MCF 10A (cell line): ENCODE measurements at regions not wholly inside any gene's neighbourhood (a gene's known extent, or its start where the extent isn't known, plus 50 kb on each side); places are given as distances from the start of the nearest gene placed in this dataset.

Experiments
- BruUV-seq: library from RNA; stranded (reverse); fragments of 400-500 nt; replicated peaks from 2 replicates; lab custom pipeline; 2021; lab: Mats Ljungman, UMichigan
- CTCF ChIA-PET: fragments of 300-600 bp; sonication (Branson Sonifier 250); formaldehyde crosslinking; extraction: SDS; loops from one replicate; lab custom pipeline; 2021; ENCODE audit warnings: antibody characterized with exemption, inconsistent platforms; lab: Yijun Ruan, JAX
- POLR2A ChIA-PET: fragments of 300-600, 350-650 bp; sonication (Branson Sonifier 250); formaldehyde crosslinking; extraction: SDS; loops from one replicate; lab custom pipeline; 2020; ENCODE audit warnings: antibody characterized with exemption, inconsistent platforms; lab: Yijun Ruan, JAX
- DNase-seq: peaks from one replicate; pipeline ENCODE4 v3.0.0-alpha.2; 2018; ENCODE audit not compliant: unreplicated experiment
- H3K27ac Mint-ChIP-seq: one replicate; pipeline ENCODE4 v1.8.0; 2022; ENCODE audit warnings: mild to moderate bottlenecking, low read depth, mixed read lengths; ENCODE audit not compliant: unreplicated experiment
- H3K27me3 Mint-ChIP-seq: one replicate; pipeline ENCODE4 v1.8.0; 2022; ENCODE audit warnings: mixed read lengths; ENCODE audit not compliant: insufficient read depth, unreplicated experiment
- H3K36me3 Mint-ChIP-seq: one replicate; pipeline ENCODE4 v1.8.0; 2022; ENCODE audit warnings: mild to moderate bottlenecking, moderate library complexity, mixed read lengths; ENCODE audit not compliant: insufficient read depth, unreplicated experiment
- H3K4me1 Mint-ChIP-seq: one replicate; pipeline ENCODE4 v1.8.0; 2022; ENCODE audit warnings: mixed read lengths; ENCODE audit not compliant: insufficient read depth, unreplicated experiment
- H3K4me3 Mint-ChIP-seq: one replicate; pipeline ENCODE4 v1.8.0; 2022; ENCODE audit warnings: mild to moderate bottlenecking, moderate library complexity, mixed read lengths; ENCODE audit not compliant: unreplicated experiment
- H3K9me3 Mint-ChIP-seq: one replicate; pipeline ENCODE4 v1.8.0; 2022; ENCODE audit warnings: mixed read lengths; ENCODE audit not compliant: unreplicated experiment
- intact Hi-C: fragments of 100-400 bp; cut with micrococcal nuclease; formaldehyde crosslinking; loops from 2 replicates; pipeline ENCODE4 v1.14.1; 2022
- TF ChIP-seq, protein P1 (sequence below): fragments of 200-600 bp; IDR thresholded peaks from one replicate; pipeline ENCODE4 v1.8.0; 2022; ENCODE audit warnings: antibody characterized with exemption, mild to moderate bottlenecking; ENCODE audit not compliant: unreplicated experiment

DNA sequence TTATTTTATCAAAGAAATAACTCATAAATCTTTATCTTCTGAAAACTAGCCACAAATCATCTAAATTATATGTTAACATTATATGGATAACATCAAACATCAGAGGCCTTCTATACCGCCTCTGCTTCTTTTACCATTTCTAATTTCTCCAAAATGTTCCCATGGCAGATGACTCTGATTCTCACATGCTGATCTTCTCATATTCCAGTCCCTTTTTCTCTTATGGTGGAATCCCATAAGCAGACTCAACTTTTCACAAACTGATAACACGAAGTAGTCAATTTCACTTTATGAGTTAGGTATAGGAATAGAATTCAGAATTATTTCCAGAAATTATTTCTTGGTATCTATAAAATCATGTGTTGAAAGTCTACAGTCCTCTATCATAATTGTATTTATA lies 212.3 kb downstream of the ENC1 start:
- intact Hi-C loops: no loop called here
- ChIA-PET CTCF (no interaction called here), POLR2A (interaction anchor here (0.7 kb wide), 1 partner anchor 140 kb away, joined by 3 read pairs; no protein-coding TSS in a partner anchor)
- no peaks in the 10 kb centered on the region for H3K27me3 Mint-ChIP-seq
- H3K4me3 Mint-ChIP-seq: no peak overlapping the region
- no TSS peak for BruUV-seq
- H3K9me3 Mint-ChIP-seq: no peaks in the 10 kb centered on the region
- H3K36me3 Mint-ChIP-seq: no peaks in the 10 kb centered on the region
- peaks cover 20% of the 10 kb centered on the region for H3K4me1 Mint-ChIP-seq
- DNase-seq: no peak
- TF ChIP-seq, protein P1, sequence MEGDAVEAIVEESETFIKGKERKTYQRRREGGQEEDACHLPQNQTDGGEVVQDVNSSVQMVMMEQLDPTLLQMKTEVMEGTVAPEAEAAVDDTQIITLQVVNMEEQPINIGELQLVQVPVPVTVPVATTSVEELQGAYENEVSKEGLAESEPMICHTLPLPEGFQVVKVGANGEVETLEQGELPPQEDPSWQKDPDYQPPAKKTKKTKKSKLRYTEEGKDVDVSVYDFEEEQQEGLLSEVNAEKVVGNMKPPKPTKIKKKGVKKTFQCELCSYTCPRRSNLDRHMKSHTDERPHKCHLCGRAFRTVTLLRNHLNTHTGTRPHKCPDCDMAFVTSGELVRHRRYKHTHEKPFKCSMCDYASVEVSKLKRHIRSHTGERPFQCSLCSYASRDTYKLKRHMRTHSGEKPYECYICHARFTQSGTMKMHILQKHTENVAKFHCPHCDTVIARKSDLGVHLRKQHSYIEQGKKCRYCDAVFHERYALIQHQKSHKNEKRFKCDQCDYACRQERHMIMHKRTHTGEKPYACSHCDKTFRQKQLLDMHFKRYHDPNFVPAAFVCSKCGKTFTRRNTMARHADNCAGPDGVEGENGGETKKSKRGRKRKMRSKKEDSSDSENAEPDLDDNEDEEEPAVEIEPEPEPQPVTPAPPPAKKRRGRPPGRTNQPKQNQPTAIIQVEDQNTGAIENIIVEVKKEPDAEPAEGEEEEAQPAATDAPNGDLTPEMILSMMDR: no peak
- no peak overlapping the region for H3K27ac Mint-ChIP-seq

DNA sequence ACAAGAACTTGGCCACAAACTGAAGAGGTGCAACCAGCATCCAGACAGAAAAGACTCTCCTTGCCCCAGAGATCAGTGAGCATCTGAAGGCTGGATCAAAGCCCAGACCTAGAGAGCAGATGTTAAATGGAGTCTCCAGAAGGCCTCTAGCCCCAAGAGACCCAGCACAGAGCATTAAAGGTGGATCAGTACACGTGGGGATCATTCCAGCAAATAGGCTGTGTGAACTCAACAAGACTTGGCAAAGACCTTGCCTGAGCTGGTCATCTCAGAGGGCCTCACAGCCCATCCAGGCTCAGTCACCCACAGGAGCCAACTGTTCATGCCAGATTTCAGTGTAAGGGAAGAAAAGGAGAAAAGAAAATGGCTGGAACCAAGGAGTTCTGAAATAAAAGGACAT lies 214.0 kb downstream of the ENC1 start:
- no TSS peak for BruUV-seq
- Mint-ChIP-seq H3K27ac (no peak overlapping the region), H3K27me3 (no peaks in the 10 kb centered on the region), H3K4me1 (peaks cover 20% of the 10 kb centered on the region), H3K4me3 (no peak overlapping the region), H3K9me3 (no peaks in the 10 kb centered on the region), H3K36me3 (no peaks in the 10 kb centered on the region)
- intact Hi-C loops: no loop called here
- CTCF ChIA-PET: no interaction called here
- POLR2A ChIA-PET: no interaction called here
- no peak for DNase-seq
- TF ChIP-seq, protein P1: no peak

DNA sequence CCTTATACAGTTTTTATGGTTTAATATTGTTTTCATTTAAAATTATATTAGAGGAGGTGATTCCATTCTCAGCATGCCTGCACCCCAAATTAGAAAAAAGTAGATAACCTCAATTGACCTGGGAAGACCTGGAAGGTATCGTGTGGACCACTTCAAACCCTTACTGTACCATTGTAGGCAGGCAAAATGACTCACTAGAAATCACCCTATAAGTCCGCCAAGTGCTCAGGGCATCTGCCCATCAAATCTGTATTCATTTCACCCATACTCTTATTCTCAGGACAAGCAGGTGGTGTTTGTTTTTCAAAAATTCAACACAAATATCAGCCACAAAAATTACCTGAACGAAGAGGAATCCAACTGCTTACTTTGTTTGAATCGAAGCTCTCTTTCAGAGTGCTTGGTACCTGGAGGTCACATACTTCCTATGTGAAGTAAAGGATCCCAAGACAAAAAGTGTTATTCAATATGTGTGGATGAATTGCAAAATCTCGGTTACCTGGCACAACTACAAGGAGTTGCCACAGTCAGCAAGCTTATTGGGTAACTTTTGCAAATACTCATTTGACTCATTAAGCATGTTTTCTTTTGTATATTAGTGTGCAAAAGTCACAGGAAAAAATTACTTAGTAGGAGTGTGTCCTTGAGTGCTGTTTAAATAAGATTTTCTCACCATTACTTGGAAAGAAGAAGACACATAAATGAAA lies 216.2 kb downstream of the ENC1 start:
- H3K36me3 Mint-ChIP-seq: no peaks in the 10 kb centered on the region
- intact Hi-C loops: loop anchor here (1.0 kb wide), 1 partner anchor 216 kb away; the partner anchor contains the start of gene ENC1
- no peaks in the 10 kb centered on the region for H3K27me3 Mint-ChIP-seq
- CTCF ChIA-PET: interaction anchor here (0.7 kb wide), 2 partner anchors 46 to 537 kb away, joined by 3 read pairs; no protein-coding TSS in a partner anchor
- H3K4me3 Mint-ChIP-seq: peak overlapping the region; percentile 28
- no TSS peak for BruUV-seq
- POLR2A ChIA-PET: interaction anchor here (0.7 to 1.3 kb wide), 11 partner anchors 8 to 337 kb away, joined by 3 to 8 read pairs (median 4); partner anchors contain the start of gene ENC1
- DNase-seq: peak; percentile 95
- no peaks in the 10 kb centered on the region for H3K9me3 Mint-ChIP-seq
- peaks cover 20% of the 10 kb centered on the region for H3K4me1 Mint-ChIP-seq
- TF ChIP-seq, protein P1: no peak
- H3K27ac Mint-ChIP-seq: peak overlapping the region; percentile 57

DNA sequence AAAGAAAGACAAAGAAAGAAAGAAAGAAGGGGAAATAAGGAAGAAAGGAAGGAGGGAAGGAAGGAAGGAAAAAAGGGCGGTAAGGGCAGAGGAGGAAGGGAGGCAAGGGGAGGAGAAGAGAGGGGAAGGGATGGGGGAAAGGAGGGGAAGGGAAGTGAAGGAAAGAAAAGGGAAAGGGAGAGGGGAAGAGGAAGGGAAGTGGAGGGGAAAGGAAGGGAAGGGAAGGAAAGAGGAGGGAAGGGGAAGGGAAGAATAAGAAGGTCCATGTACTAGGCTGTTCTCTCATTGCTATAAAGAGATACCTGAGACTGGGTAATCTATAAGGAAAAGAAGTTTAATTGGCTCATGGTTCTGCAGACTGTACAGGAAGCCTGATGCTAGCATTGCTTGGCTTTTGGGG lies 217.1 kb downstream of the ENC1 start:
- no TSS peak for BruUV-seq
- TF ChIP-seq, protein P1: no peak
- no peak for DNase-seq
- intact Hi-C loops: no loop called here
- CTCF ChIA-PET: no interaction called here
- H3K4me1 Mint-ChIP-seq: peaks cover 20% of the 10 kb centered on the region
- no peaks in the 10 kb centered on the region for H3K27me3 Mint-ChIP-seq
- no peak overlapping the region for H3K4me3 Mint-ChIP-seq
- peak overlapping the region; percentile 57 for H3K27ac Mint-ChIP-seq
- no peaks in the 10 kb centered on the region for H3K9me3 Mint-ChIP-seq
- no peaks in the 10 kb centered on the region for H3K36me3 Mint-ChIP-seq
- POLR2A ChIA-PET: no interaction called here
